ENCODE measurements at regions not wholly inside any gene's neighbourhood (a gene's known extent, or its start where the extent isn't known, plus 50 kb on each side); places are given as distances from the start of the nearest gene placed in this dataset.

GRCh38 chr1:34663031-34663430 lies 91.8 kb upstream of the GJB5 start:
- no peak for TF ChIP-seq CTCF (IDR thresholded peaks at IDR 0.05)
- ATAC-seq (ENCODE audit: low FRiP score): no peak
- DNase-seq (ENCODE audit: low spot score): no peak

- TF ChIP-seq CTCF (IDR thresholded peaks at IDR 0.05): no peak
- ATAC-seq (ENCODE audit: low FRiP score) (no peak), DNase-seq (ENCODE audit: low spot score) (no peak)
These were observed 86.8 kb upstream of the GJB5 start for GRCh38 chr1:34668063-34668462.

GRCh38 chr1:34670982-34671381 lies 83.9 kb upstream of the GJB5 start:
- DNase-seq (ENCODE audit: low spot score) (no peak), ATAC-seq (ENCODE audit: low FRiP score) (no peak)
- no peak for TF ChIP-seq CTCF (IDR thresholded peaks at IDR 0.05)

- DNase-seq (ENCODE audit: low spot score): no peak
- ATAC-seq (ENCODE audit: low FRiP score): no peak
- TF ChIP-seq CTCF (IDR thresholded peaks at IDR 0.05): no peak
These were observed 83.0 kb upstream of the GJB5 start for GRCh38 chr1:34671887-34672286.

- DNase-seq (ENCODE audit: low spot score) (no peak), ATAC-seq (ENCODE audit: low FRiP score) (no peak)
- peak in 1 of 3 donors; percentile 25 for TF ChIP-seq CTCF (IDR thresholded peaks at IDR 0.05)
These were observed 73.1 kb upstream of the GJB5 start for GRCh38 chr1:34681480-34682451.

GRCh38 chr1:34682452-34683223 lies 72.2 kb upstream of the GJB5 start:
- no peak for ATAC-seq (ENCODE audit: low FRiP score)
- TF ChIP-seq CTCF (IDR thresholded peaks at IDR 0.05): no peak
- no peak for DNase-seq (ENCODE audit: low spot score)

Measured in omental fat pad (tissue), 3 donors.